ENCODE measurements at regions not wholly inside any gene's neighbourhood (a gene's known extent, or its start where the extent isn't known, plus 50 kb on each side); places are given as distances from the start of the nearest gene placed in this dataset.

DNA sequence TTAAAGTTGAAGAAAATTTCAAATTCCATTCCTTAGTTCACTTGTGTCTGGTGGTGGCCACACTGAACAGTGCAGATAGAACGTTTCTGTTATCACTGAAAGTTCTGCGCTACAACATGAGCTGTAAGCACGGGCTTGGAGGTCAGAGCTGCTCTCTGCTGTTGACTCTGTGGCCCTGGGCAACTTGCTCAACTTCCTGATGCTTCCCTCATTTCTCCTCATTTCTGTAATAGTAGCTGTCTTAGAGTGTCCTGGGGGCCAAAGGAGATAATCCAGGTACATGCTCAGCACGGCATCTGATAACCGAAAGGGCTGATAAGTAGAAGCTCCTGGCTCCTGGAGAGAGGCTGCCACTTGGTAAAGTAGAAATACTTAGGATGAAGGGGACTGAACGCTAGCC is 92.3 kb upstream of the DUSP5 start:
- ATAC-seq = no peak
- POLR2A ChIA-PET = interaction anchor here (0.8 kb wide), 1 partner anchor 14 kb away, joined by 4 read pairs; no protein-coding TSS in a partner anchor

More for the DNA sequence above, 92.3 kb upstream of the DUSP5 start:
- no peak for DNase-seq (ENCODE audit: extremely low read depth in 1 of 4, low spot score in 3 of 4)
- CTCF ChIA-PET (ENCODE audit: low intra/inter-chr PET ratio) = no interaction called here
- Histone ChIP-seq H4K20me1 (replicated peaks; ENCODE audit: control insufficient read depth, insufficient read depth, low read length) (no peaks in the 10 kb centered on the region), H2AFZ (ENCODE audit: low read depth, low read length) (no peak overlapping the region), H3K4me1 (replicated peaks in 1 of 2; ENCODE audit: control insufficient read depth in 2 of 2, insufficient read depth in 2 of 2, low read length in 2 of 2) (peaks cover 0 to 14% of the 10 kb centered on the region in 2 experiments; a peak in 4 of 5 replicates), H3K27ac (ENCODE audit: extremely low read depth, low read depth, low read length) (no peak overlapping the region), H3K79me2 (ENCODE audit: control insufficient read depth, insufficient read depth, low read length) (no peaks in the 10 kb centered on the region), H3K4me2 (ENCODE audit: insufficient read depth, low read length) (no peak overlapping the region), H3K4me3 (no peak overlapping the region), H3K9me3 (replicated peaks; ENCODE audit: control insufficient read depth, insufficient read depth, low read depth, low read length) (no peaks in the 10 kb centered on the region), H3K9me1 (ENCODE audit: control insufficient read depth, insufficient read depth, low read length) (no peaks in the 10 kb centered on the region), H3K36me3 (ENCODE audit: control insufficient read depth, insufficient read depth, low read length) (no peaks in the 10 kb centered on the region), H3K9ac (ENCODE audit: insufficient read depth in 1 of 2, low read depth in 2 of 2, low read length in 2 of 2) (no peak overlapping the region), H3K27me3 (ENCODE audit: control insufficient read depth in 2 of 2, insufficient read depth in 2 of 2, low read length in 2 of 2) (peaks cover 0 to 5% of the 10 kb centered on the region in 2 experiments; a peak in 2 of 5 replicates)
- intact Hi-C loops (cut with micrococcal nuclease) = no loop called here
- FAIRE-seq = no peak
- no TSS peak for BruUV-seq (replicated peaks)
- 8% methylated on average over 6 of the region's 6 CpGs for whole genome bisulfite sequencing (ENCODE audit: insufficient coverage, low coverage, missing lambda C conversion rate)
- TF ChIP-seq BRD9 (IDR thresholded peaks at IDR 0.05; ENCODE audit: low read depth, partially characterized antibody) = no peak
- no peak for TF ChIP-seq ZNF184 (CRISPR knock-in tag; IDR thresholded peaks at IDR 0.05)
- TF ChIP-seq, protein P1, sequence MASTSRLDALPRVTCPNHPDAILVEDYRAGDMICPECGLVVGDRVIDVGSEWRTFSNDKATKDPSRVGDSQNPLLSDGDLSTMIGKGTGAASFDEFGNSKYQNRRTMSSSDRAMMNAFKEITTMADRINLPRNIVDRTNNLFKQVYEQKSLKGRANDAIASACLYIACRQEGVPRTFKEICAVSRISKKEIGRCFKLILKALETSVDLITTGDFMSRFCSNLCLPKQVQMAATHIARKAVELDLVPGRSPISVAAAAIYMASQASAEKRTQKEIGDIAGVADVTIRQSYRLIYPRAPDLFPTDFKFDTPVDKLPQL (IDR thresholded peaks at IDR 0.05; ENCODE audit: extremely low read depth, insufficient read length) = no peak
- no peak for TF ChIP-seq KLF1 (tag; IDR thresholded peaks at IDR 0.05)
- no peak for TF ChIP-seq PHB (CRISPR knock-in tag; IDR thresholded peaks at IDR 0.05)
- TF ChIP-seq ZNF23 (CRISPR knock-in tag; IDR thresholded peaks at IDR 0.05) = no peak
- no peak for TF ChIP-seq ZNF133 (CRISPR knock-in tag; IDR thresholded peaks at IDR 0.05)
- no peak for TF ChIP-seq ZNF140 (CRISPR knock-in tag; IDR thresholded peaks at IDR 0.05)
- TF ChIP-seq KAT7 (CRISPR knock-in tag; IDR thresholded peaks at IDR 0.05; ENCODE audit: borderline replicate concordance) = no peak
- no peak for TF ChIP-seq CREM (IDR thresholded peaks at IDR 0.05; ENCODE audit: low read depth)
- TF ChIP-seq NEUROD1 (IDR thresholded peaks at IDR 0.05; ENCODE audit: borderline replicate concordance, low read depth, low read length, partially characterized antibody) = no peak
- TF ChIP-seq DIDO1 (tag; IDR thresholded peaks at IDR 0.05; ENCODE audit: low read depth) = no peak
- in situ Hi-C loops (cut with MboI) = no loop called here

All from K562 (cell line).